ENCODE measurements at regions not wholly inside any gene's neighbourhood (a gene's known extent, or its start where the extent isn't known, plus 50 kb on each side); places are given as distances from the start of the nearest gene placed in this dataset.
"Not testable (repeated sequence)": the region's sequence is repeated elsewhere in the genome, so short reads cannot be mapped to it uniquely, and the experiment has no call there.

GRCh38 chr5:89168766-89169165, 285.8 kb upstream of the MEF2C start:
- no peak overlapping the region for H3K27ac ChIP-seq
- TF ChIP-seq EZH2phosphoT487 (IDR thresholded peaks at IDR 0.05; ENCODE audit: low read depth, severe bottlenecking, unreplicated experiment) (no peak), EZH2 (IDR thresholded peaks at IDR 0.05; ENCODE audit: borderline replicate concordance) (no peak), CTCF (IDR thresholded peaks at IDR 0.05; ENCODE audit: poor library complexity) (no peak)
- no peaks in the 10 kb centered on the region for H3K79me2 ChIP-seq
- H3K9me2 ChIP-seq (replicated peaks; ENCODE audit: insufficient read depth) = no peaks in the 10 kb centered on the region
- H2AFZ ChIP-seq = no peak overlapping the region
- H3K36me3 ChIP-seq (replicated peaks; ENCODE audit: insufficient read depth, low read depth) = no peaks in the 10 kb centered on the region
- no peaks in the 10 kb centered on the region for H3K4me1 ChIP-seq (ENCODE audit: insufficient read depth)
- H3K4me2 ChIP-seq = no peak overlapping the region
- no peaks in the 10 kb centered on the region for H3K9me3 ChIP-seq (ENCODE audit: low read depth)
- 85% methylated on average over 3 of the region's 3 CpGs for WGBS (ENCODE audit: low lambda C conversion rate, missing lambda C conversion rate)
- no peaks in the 10 kb centered on the region for H3K27me3 ChIP-seq
- no peak for DNase-seq (ENCODE audit: low spot score)
- H3K4me3 ChIP-seq = no peak overlapping the region
- H4K20me1 ChIP-seq (ENCODE audit: insufficient read depth, poor library complexity, severe bottlenecking) = no peaks in the 10 kb centered on the region

DNA sequence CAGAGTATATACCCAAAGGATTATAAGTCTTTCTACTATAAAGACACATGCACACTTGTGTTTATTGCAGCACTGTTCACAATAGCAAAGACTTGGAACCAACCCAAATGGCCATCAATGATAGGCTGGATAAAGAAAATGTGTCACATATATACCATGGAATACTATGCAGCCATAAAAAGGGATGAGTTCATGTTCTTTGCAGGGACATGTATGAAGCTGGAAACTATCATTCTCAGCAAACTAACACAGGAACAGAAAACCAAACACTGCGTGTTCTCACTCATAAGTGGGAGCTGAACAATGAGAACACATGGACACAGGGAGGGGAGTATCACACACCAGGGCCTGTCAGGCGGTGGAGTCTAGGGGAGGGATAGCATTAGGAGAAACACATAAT, 281.7 kb upstream of the MEF2C start:
- H3K27ac ChIP-seq; H3K36me3 ChIP-seq (replicated peaks; ENCODE audit: insufficient read depth, low read depth); H3K27me3 ChIP-seq; H3K4me1 ChIP-seq (ENCODE audit: insufficient read depth); H3K9me3 ChIP-seq (ENCODE audit: low read depth); H4K20me1 ChIP-seq (ENCODE audit: insufficient read depth, poor library complexity, severe bottlenecking); DNase-seq (ENCODE audit: low spot score); H3K79me2 ChIP-seq; H3K4me3 ChIP-seq; H2AFZ ChIP-seq; H3K9me2 ChIP-seq (replicated peaks; ENCODE audit: insufficient read depth); H3K4me2 ChIP-seq: not testable (repeated sequence)
- WGBS (ENCODE audit: low lambda C conversion rate, missing lambda C conversion rate) = 88% methylated on average over 2 of the region's 2 CpGs

DNA sequence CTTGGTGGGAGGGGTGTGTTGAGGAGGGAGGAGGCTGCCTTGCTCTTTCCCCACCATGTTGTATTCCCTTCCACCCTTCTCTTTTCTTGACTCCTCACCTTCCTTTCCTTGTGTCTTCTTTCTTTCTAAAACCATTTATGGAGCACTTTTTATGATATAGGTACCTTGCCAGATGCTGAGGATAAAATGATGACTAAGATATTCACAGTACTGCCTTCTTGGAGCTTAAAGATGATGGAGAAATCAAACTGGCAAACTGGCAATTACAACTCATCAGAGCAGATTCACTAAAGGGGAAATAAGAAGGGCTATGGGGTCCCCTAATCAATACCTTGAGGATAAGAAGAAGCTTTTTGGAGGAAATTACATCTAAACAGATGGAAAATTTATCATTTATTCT, 273.2 kb upstream of the MEF2C start:
- Histone ChIP-seq H3K27ac (no peak overlapping the region), H3K4me2 (no peak overlapping the region), H3K79me2 (no peaks in the 10 kb centered on the region), H3K4me1 (ENCODE audit: insufficient read depth) (no peaks in the 10 kb centered on the region), H3K27me3 (no peaks in the 10 kb centered on the region), H3K36me3 (replicated peaks; ENCODE audit: insufficient read depth, low read depth) (no peaks in the 10 kb centered on the region), H3K4me3 (no peak overlapping the region), H3K9me3 (ENCODE audit: low read depth) (no peaks in the 10 kb centered on the region), H3K9me2 (replicated peaks; ENCODE audit: insufficient read depth) (no peaks in the 10 kb centered on the region), H2AFZ (no peak overlapping the region), H4K20me1 (ENCODE audit: insufficient read depth, poor library complexity, severe bottlenecking) (no peaks in the 10 kb centered on the region)
- TF ChIP-seq EZH2phosphoT487 (IDR thresholded peaks at IDR 0.05; ENCODE audit: low read depth, severe bottlenecking, unreplicated experiment) (no peak), EZH2 (IDR thresholded peaks at IDR 0.05; ENCODE audit: borderline replicate concordance) (no peak), CTCF (IDR thresholded peaks at IDR 0.05; ENCODE audit: poor library complexity) (no peak)
- no peak for DNase-seq (ENCODE audit: low spot score)

- Histone ChIP-seq H3K4me2 (no peak overlapping the region), H3K36me3 (replicated peaks; ENCODE audit: insufficient read depth, low read depth) (no peaks in the 10 kb centered on the region), H3K27ac (no peak overlapping the region), H3K4me1 (ENCODE audit: insufficient read depth) (no peaks in the 10 kb centered on the region), H4K20me1 (ENCODE audit: insufficient read depth, poor library complexity, severe bottlenecking) (no peaks in the 10 kb centered on the region), H2AFZ (no peak overlapping the region), H3K9me3 (ENCODE audit: low read depth) (no peaks in the 10 kb centered on the region), H3K27me3 (no peaks in the 10 kb centered on the region), H3K4me3 (no peak overlapping the region), H3K9me2 (replicated peaks; ENCODE audit: insufficient read depth) (no peaks in the 10 kb centered on the region), H3K79me2 (no peaks in the 10 kb centered on the region)
- TF ChIP-seq EZH2phosphoT487 (IDR thresholded peaks at IDR 0.05; ENCODE audit: low read depth, severe bottlenecking, unreplicated experiment) (no peak), CTCF (IDR thresholded peaks at IDR 0.05; ENCODE audit: poor library complexity) (no peak), EZH2 (IDR thresholded peaks at IDR 0.05; ENCODE audit: borderline replicate concordance) (no peak)
- no peak for DNase-seq (ENCODE audit: low spot score)
- WGBS (ENCODE audit: low lambda C conversion rate, missing lambda C conversion rate) = 90% methylated on average over 1 of the region's 1 CpG
Observed at GRCh38 chr5:89147031-89147430, 264.0 kb upstream of the MEF2C start.
